GM10847 (cell line): ENCODE measurements at regions not wholly inside any gene's neighbourhood (a gene's known extent, or its start where the extent isn't known, plus 50 kb on each side); places are given as distances from the start of the nearest gene placed in this dataset.

Source experiments
- POLR2A ChIP-seq: IDR thresholded peaks from 2 replicates; pipeline ENCODE4 v1.6.1; 2011; ENCODE audit not compliant: insufficient read length; ENCODE audit errors: extremely low read depth

DNA sequence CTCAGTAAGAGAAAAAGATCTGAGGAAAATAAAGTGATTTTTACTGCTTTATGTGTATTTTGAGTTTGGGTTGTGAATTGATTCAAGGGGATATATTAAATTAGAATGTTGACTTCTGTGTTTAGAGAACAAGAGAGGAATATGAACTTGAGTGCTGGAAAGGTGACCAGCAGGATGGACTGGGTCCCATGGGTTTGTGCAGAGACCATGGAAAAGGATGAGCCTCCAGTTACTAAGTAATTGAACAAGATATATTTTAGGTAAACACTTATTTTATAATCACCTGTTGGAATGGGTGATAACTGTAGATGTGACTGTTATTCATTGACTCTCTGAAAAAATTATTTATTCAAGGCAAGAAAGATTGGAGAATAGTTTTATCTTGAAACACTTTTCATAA is 82.0 kb upstream of the TOP3B start:
- no peak for TF ChIP-seq POLR2A

DNA sequence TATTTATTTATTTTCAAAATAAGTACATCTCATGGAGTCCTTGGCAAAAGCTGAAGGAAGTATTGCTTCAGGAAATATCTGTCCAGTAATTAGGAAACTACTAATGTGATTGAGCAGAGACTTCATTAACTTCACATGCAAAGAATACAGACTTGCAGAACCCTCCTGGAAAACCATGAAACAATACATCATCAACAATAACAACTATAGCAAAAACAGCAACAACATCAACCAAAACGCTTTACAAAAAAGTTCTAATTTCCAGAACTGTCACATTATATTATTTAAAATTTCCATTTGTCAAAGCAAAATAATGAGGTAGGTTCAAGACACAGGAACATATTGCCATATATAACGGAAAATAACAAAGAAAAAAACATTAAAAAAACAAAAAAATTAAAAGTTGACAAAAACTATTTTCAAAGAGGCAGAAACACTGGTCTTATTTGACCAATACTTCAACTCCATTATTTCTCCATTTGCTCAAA is 79.8 kb upstream of the TOP3B start:
- TF ChIP-seq POLR2A = no peak

DNA sequence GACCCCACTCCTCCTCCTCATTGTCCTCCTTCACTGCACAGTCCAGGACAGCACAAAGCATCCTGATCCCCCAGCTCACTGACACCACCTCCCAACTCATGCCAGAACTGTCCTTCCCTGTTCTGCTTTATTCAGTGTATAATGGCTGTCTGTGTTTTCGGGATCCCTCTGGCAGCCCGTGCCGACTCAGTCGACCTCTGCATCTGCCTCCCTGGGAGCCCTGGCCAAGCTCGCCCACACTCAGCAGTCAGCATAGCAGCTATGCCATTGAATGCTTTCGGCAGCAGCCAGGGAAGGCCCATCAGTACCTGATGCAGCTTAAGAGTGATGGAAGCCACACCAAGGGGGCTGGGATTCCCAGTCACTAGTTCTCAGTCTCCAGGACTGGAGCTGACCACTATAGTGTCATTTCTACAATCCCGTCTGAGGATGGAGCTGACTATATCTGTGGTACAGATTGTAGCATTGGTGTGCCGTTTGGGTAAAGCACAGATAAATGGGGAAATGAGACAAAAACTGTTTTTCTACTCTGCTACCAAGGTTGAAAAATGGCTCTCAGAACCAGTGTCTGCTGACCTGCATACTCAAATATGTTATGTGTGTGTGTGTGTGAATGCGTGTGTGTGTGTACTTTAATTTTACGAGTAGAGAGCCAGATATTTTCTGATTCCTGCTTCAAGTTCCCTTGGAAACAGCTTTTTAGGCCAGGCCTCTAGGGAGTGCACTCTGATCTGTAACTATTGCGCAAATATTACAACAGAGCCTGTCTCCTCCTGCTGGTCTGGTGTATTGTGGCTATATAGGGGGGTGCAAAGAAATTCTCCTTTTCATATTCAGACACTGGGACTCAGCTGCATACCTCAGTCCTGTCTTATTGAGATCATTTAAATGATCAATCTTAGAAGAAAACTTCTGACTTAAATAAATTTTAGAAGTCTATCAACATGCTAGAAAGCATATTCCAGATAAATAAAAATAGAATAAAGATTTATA is 78.8 kb upstream of the TOP3B start:
- TF ChIP-seq POLR2A = no peak

DNA sequence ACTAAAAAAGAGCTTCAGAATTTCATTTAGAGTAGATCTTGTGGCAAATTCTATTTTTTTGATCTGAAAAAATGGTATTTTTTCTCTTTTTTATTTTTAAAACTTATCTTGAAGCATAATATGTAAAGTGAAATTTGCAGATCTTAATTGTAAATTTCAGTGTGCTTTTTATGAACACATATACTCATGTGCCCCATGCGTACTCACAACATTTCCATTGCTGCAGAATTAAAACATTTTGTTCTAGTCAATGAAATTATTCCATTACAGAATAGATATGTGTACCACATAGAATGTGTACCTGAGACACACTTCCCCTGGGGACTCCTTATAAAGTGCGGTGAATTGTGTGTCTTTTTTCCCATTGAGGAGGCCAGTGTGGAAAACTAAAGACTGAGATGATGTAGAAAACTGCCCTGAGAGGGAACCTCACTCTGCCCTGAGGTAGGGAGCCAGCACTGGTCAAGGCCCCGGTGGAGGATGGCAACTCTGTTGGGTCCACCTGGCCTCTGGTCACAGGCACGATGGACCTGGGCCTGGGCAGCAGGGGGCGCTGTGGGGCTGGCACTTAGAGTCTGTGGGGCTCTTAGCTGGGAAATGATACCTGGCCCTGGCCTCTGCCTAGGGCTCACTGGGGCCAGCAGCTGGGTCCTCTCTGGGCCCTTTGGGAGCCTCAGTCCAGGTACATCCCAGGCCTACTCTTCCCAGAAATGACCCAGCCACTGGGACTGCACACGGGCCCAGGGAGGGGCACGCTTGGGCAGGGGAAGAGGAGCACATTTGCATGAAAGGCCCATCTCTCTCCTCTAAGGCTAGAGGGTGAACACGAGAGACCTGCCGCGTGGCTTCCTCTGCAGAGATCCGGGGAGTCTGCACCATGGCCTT is 77.9 kb upstream of the TOP3B start:
- TF ChIP-seq POLR2A = no peak

DNA sequence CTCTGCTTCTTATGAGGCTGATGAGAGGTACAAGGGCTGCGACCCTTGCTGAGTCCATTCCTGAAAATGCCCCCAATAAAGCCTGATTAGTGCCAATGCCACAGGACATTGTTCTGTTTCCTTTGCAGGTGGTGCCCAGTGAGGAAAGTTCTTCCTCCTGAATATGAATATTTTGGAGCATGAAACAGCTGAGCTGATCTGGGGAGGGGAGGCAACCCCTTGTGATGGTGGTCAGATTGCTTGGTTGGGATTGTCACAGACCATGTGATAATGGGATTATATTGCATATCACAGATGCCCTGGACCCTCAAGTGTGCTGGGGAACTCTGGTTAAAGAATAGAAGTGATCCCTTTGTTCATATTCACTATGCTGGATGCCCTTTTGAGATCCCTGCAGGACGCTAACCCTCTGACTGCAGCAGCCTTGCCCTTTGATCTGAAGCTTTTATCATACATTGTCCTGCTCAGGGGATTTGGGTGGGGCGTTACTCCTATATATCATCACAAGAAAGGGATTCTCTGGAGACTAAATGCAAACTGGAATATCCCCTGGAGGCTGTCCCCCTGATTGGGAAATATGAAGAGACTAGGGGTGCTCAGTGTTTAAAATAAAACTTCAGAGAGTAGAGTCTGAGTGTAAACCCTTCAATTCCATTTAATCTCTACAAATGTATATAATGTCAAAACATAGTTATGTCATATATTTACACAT is 76.9 kb upstream of the TOP3B start:
- TF ChIP-seq POLR2A = no peak

DNA sequence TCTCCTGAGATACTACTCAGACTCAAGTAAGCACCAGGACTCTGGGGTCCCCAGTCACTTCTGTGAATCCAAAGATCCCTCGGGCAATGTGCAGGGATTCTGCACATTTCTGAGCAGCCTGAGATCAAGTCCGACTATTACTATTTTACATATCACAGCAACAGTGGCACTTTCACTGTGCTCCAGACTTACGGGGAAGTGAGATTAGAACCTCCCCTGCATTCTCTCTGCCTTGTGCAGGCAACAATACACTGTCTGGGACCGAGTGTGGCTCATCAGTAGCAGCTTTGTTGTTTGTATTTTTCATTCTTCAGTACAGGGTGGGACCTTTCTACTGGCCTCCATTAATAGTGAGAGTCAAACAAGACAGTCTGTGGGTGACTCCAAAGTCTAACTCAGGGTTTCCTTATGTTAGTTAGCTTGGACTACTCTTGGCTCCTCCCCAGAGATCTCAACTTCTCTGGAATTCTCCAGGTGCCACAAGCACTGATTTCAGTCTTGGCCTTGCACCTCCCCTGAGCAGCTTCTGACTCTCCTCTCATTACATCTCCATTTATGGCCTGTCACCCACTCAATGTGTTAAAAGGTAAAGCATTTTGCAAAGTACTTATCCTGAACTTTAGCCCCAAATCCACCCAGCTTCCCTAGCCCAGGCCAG is 76.2 kb upstream of the TOP3B start:
- no peak for TF ChIP-seq POLR2A

DNA sequence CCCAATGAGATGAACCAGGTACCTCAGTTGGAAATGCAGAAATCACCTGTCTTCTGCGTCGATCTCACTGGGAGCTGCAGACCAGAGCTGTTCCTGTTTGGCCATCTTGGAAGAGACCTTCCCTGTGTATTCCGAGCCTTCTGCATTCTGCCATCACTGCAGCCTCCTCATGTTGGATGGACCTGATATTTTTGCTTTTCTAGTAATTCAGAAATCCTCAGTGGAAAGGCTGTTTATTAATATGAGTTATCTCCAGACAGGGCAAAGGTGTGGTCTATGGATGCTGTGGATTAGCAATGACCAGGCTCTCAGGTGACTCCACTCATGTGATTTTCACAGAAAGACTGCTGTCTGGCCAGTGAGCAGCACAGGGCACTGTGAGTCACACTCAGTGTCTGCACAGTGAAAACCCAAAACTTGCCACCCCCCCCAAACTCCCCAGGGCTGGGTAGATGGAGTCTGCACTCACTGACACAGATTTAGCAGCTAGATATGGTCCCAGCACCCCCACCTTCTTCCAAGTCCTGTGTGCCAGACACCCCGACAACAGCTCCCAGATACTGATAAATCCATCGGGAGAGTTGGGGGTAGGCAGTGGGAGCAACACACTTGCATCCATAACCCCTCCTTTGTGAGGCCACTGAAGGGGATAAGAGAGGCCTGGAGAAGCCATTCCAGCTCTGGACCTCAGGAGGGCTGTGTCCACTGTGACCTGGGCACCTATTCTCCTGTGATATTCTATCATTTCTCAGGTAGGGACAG is 75.2 kb upstream of the TOP3B start:
- no peak for TF ChIP-seq POLR2A

DNA sequence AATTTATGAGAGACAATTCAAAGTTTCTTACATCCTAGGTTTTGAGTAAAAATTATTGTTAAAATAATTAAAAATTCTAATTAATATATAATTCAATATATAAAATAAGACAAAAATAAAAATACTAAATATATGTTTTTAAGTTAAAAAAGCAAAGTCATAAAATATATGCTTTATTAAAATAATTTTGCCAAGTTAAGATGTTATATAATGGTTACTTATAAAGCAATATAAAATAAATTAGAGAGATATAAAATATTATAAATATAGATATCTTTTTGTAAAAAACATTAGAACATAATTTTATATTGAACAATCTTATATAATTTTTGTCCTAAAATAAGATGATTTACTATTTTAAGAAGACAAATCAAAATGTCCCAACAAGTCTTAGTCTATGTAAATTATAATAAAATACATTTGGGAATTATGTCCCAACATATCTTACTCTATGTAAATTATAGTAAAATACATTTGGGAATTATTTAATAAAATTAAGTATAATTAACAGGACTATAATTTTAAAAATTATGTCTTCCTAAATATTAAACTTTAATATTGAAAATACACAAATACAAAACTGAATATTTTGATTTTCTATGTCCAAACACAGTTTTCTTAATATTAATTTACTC is 67.7 kb upstream of the TOP3B start:
- no peak for TF ChIP-seq POLR2A

DNA sequence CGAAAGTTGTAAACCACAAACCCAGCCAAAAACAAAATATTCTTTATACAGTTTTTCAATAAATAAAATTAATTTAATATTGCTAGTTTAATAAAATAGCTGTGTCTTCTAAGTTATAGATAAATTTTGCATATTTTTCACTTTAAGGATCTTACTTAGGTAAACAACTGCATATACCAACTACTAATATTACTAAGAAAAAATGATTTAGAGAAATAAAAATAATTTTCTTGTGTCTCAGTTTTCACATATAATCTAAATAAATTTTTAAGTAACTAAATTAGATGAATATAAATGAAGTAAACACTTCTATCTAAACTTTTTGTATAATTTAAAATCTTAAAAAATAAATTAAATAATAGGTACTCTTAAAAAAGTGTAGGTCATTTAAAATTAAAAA is 67.1 kb upstream of the TOP3B start:
- no peak for TF ChIP-seq POLR2A

DNA sequence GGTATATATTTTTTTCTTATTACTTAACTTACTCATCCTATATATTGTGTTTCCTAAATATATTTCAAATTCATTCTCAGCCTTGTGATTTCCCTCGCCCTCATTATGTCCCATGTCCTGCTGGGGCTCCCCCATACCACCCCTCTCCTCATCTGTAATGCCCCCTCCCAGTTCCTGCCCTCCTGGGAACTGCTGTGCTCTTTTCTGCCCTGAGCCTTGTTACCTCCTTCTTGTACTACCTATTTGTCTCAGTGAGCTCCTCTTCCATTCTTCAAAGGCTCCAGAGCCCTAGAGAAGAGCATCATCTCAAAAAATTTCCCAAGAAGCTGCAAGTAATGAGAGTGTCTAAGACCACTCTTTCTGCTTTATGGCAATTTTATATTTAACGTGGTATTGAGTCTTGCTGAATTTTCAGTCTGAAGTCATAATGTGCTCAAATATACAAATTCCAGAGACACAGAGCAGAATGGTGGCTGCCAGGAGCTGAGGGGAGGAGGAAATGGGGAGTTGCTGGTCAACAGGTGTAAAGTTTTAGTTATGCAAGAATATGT is 66.5 kb upstream of the TOP3B start:
- TF ChIP-seq POLR2A = no peak

DNA sequence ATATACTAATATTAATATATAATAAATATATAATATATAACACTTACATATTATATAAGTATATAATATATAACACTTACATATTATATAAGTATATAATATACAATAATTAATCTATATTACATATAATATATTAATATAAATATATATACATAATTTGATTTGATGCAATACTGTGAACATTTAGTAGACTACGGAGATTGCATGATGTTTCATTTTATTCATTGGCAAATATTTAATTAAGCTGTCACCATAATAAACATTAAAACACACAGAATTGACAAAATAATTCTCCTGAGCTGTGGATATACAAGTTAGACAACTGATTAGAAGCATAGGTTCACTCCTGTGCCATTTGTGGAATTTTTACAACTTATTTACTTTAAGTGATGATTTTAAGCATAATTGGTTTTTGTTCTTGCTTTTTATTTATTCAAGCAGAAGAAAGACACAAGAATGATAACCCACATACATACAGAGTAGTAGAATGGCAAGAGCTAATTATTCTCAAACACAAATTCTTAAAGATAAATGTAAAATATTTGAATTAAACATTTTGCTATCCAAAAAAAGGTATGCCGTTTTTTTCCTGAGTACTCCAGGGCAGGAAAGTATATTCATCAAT is 65.8 kb upstream of the TOP3B start:
- no peak for TF ChIP-seq POLR2A

DNA sequence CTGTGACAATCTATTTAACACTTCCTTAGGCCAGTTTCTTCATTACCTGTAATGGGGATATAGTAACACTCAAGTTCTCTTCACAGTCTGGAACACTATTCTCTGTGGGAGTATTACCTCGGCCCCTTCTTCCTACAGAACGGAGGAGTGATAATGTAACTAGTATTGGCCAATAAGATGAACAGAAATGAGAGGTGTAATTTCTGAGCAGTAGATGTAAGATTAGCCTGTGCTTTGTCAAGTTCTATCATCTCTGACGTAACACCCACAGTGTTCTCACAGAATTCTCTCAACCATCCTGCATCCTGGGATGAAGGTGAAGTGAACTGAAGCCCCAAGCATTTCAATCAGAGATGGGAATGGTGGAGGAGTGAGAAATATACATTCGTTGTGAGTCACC is 65.2 kb upstream of the TOP3B start:
- TF ChIP-seq POLR2A = no peak

DNA sequence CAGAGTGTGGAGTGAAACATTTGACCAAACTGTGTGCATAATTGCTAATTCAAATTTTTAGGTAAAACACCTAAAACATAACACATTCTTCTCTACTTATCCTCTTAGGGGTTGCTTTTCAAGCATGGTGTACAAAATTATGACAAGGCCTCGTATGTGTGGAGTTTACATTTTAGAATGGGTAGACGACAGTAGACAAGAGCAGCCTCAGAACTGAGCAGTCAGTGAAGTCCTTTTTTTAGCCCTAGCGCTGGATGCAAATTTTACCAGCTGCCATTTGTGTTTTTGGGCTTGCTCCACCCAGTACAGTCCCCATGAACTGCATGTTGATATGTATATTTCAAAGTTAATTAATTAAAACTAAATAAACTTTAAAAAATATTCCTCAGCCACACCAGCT is 64.7 kb upstream of the TOP3B start:
- TF ChIP-seq POLR2A = no peak
